IMR-90 (cell line): ENCODE measurements at regions not wholly inside any gene's neighbourhood (a gene's known extent, or its start where the extent isn't known, plus 50 kb on each side); places are given as distances from the start of the nearest gene placed in this dataset.

Experiments used
- ATAC-seq: fragments of 200-7000 bp; cut with Tn5 transposase; 2 replicates; pipeline ENCODE4 v1.9.1; 2020; ENCODE audit warnings: low read depth, mild to moderate bottlenecking, moderate library complexity
- BruUV-seq: library from RNA; stranded (reverse); fragments of 400-500 nt; replicated peaks from 2 replicates; lab custom pipeline; 2021; lab: Mats Ljungman, UMichigan
- CTCF ChIA-PET: fragments of 300-600 bp; formaldehyde crosslinking; extraction: SDS; loops from one replicate; lab custom pipeline; 2021; ENCODE audit warnings: antibody characterized with exemption; lab: Yijun Ruan, JAX
- POLR2A ChIA-PET: fragments of 300-600 bp; sonication (Branson Sonifier 250); formaldehyde crosslinking; loops from one replicate; lab custom pipeline; 2022; ENCODE audit warnings: antibody characterized with exemption; ENCODE audit not compliant: unreplicated experiment; lab: Charles Lee
- DNase-seq: peaks from one replicate; pipeline ENCODE4 v3.0.0; 2013
- H2AFZ ChIP-seq: replicated peaks from 2 replicates; pipeline ENCODE3; 2013; ENCODE audit warnings: low read length, mild to moderate bottlenecking; ENCODE audit not compliant: poor library complexity
- H2AK5ac ChIP-seq: 2 replicates; pipeline ENCODE4 v1.6.1; 2013; ENCODE audit warnings: low read depth, low read length, inconsistent platforms
- H2AK9ac ChIP-seq: replicated peaks from 2 replicates; pipeline ENCODE3; 2013; ENCODE audit warnings: mild to moderate bottlenecking, low read depth, low read length, moderate library complexity; ENCODE audit not compliant: poor library complexity
- H2BK120ac ChIP-seq: 2 replicates; pipeline ENCODE4 v1.6.1; 2013; ENCODE audit warnings: low read depth, low read length, inconsistent platforms
- H2BK15ac ChIP-seq: 3 replicates; pipeline ENCODE4 v1.6.1; 2013; ENCODE audit warnings: low read depth, low read length, inconsistent platforms
- H2BK20ac ChIP-seq: 2 replicates; pipeline ENCODE4 v1.6.1; 2013; ENCODE audit warnings: low read depth, mild to moderate bottlenecking, inconsistent platforms, low read length, moderate library complexity
- H2BK5ac ChIP-seq: 2 replicates; pipeline ENCODE4 v1.6.1; 2013; ENCODE audit warnings: mild to moderate bottlenecking, low read depth, low read length, inconsistent platforms; ENCODE audit not compliant: poor library complexity, severe bottlenecking
- H3K14ac ChIP-seq: replicated peaks from 2 replicates; pipeline ENCODE4 v1.6.1; 2013; ENCODE audit warnings: low read depth, low read length, inconsistent platforms
- H3K18ac ChIP-seq: 2 replicates; pipeline ENCODE4 v1.6.1; 2013; ENCODE audit warnings: low read depth, low read length, control low read depth
- H3K23ac ChIP-seq: 2 replicates; pipeline ENCODE4 v1.6.1; 2013; ENCODE audit warnings: low read depth, low read length, inconsistent platforms
- H3K27ac ChIP-seq: 2 replicates; pipeline ENCODE4 v1.5.1; 2013; ENCODE audit warnings: mild to moderate bottlenecking, control low read depth, low read length; ENCODE audit not compliant: insufficient read depth
- H3K27me3 ChIP-seq: 2 replicates; pipeline ENCODE4 v1.6.1; 2013; ENCODE audit warnings: low read length; ENCODE audit not compliant: control insufficient read depth, insufficient read depth
- H3K36me3 ChIP-seq: 2 replicates; pipeline ENCODE4 v1.6.1; 2013; ENCODE audit warnings: low read length, mixed read lengths; ENCODE audit not compliant: control insufficient read depth, insufficient read depth
- H3K4ac ChIP-seq: 2 replicates; pipeline ENCODE4 v1.6.1; 2013; ENCODE audit warnings: low read depth, low read length, inconsistent platforms
- H3K4me1 ChIP-seq: 2 replicates; pipeline ENCODE4 v1.6.1; 2013; ENCODE audit warnings: low read length, mixed read lengths; ENCODE audit not compliant: control insufficient read depth, insufficient read depth
- H3K4me2 ChIP-seq: 2 replicates; pipeline ENCODE4 v1.6.1; 2013; ENCODE audit warnings: low read depth, mild to moderate bottlenecking, control low read depth, low read length, moderate library complexity
- H3K4me3 ChIP-seq: 2 replicates; pipeline ENCODE4 v1.5.1; 2013; ENCODE audit warnings: low read depth, mild to moderate bottlenecking, control low read depth, low read length, moderate library complexity; ENCODE audit not compliant: insufficient read depth
- H3K56ac ChIP-seq: 2 replicates; pipeline ENCODE4 v1.6.1; 2013; ENCODE audit warnings: low read length, inconsistent platforms; ENCODE audit not compliant: insufficient read depth; ENCODE audit errors: extremely low read depth
- H3K79me1 ChIP-seq, 2 experiments: 2 replicates each; pipeline ENCODE4 v1.6.1; 2013; ENCODE audit warnings: low read length in 2 of 2, inconsistent platforms in 1 of 2, low read depth in 1 of 2
- H3K9ac ChIP-seq: 2 replicates; pipeline ENCODE4 v1.6.1; 2013; ENCODE audit warnings: low read depth, low read length, control low read depth
- H3K9me1 ChIP-seq: 2 replicates; pipeline ENCODE4 v1.6.1; 2013; ENCODE audit warnings: low read length, inconsistent platforms; ENCODE audit not compliant: insufficient read depth
- H3K9me3 ChIP-seq: 2 replicates; pipeline ENCODE4 v1.6.1; 2013; ENCODE audit warnings: low read length; ENCODE audit not compliant: control insufficient read depth, insufficient read depth
- H4K20me1 ChIP-seq: 2 replicates; pipeline ENCODE4 v1.6.1; 2013; ENCODE audit warnings: low read length, inconsistent platforms; ENCODE audit not compliant: insufficient read depth
- H4K5ac ChIP-seq: 2 replicates; pipeline ENCODE4 v1.6.1; 2013; ENCODE audit warnings: mild to moderate bottlenecking, low read depth, low read length, control low read depth
- H4K8ac ChIP-seq, 2 experiments: 2 replicates each; pipeline ENCODE4 v1.6.1; 2013; ENCODE audit warnings: low read depth in 2 of 2, low read length in 2 of 2, control low read depth in 1 of 2, inconsistent platforms in 1 of 2
- H4K91ac ChIP-seq: 2 replicates; pipeline ENCODE4 v1.6.1; 2013; ENCODE audit warnings: low read depth, low read length, inconsistent platforms; ENCODE audit not compliant: insufficient read depth
- CEBPB ChIP-seq: IDR thresholded peaks from 2 replicates; pipeline ENCODE4 v1.6.1; 2012; ENCODE audit warnings: low read depth, low read length, improper control_type of control experiment
- FOS ChIP-seq: fragments of 150-350 bp; IDR thresholded peaks from 2 replicates; pipeline ENCODE4 v1.6.1; 2016; ENCODE audit warnings: low read depth, low read length
- MAZ ChIP-seq: IDR thresholded peaks from 2 replicates; pipeline ENCODE4 v1.6.1; 2012; ENCODE audit warnings: low read depth, mild to moderate bottlenecking, low read length, improper control_type of control experiment, moderate library complexity, borderline replicate concordance
- MXI1 ChIP-seq: IDR thresholded peaks from 2 replicates; pipeline ENCODE4 v1.6.1; 2012; ENCODE audit warnings: low read depth, mild to moderate bottlenecking, low read length, moderate library complexity, borderline replicate concordance
- NFE2L2 ChIP-seq: fragments of 150-350 bp; IDR thresholded peaks from 2 replicates; pipeline ENCODE4 v1.6.1; 2016; ENCODE audit warnings: low read depth, mild to moderate bottlenecking, low read length
- RAD21 ChIP-seq: IDR thresholded peaks from 2 replicates; pipeline ENCODE4 v1.6.1; 2012; ENCODE audit warnings: low read length, improper control_type of control experiment
- RFX5 ChIP-seq: IDR thresholded peaks from 2 replicates; pipeline ENCODE4 v1.8.0; 2012; ENCODE audit warnings: low read depth, mild to moderate bottlenecking, low read length, moderate library complexity
- SMC3 ChIP-seq: fragments of 150-350 bp; IDR thresholded peaks from 2 replicates; pipeline ENCODE4 v1.6.1; 2016; ENCODE audit warnings: low read depth, mild to moderate bottlenecking, antibody characterized with exemption, low read length, moderate library complexity
- WGBS, 2 experiments: methylation state at CpG; one replicate each; pipeline versions ENCODE4 v1.1.5 to v1.1.7; 2013; ENCODE audit warnings: missing lambda C conversion rate in 2 of 2; ENCODE audit not compliant: insufficient read length in 1 of 2; ENCODE audit errors: extremely low coverage in 2 of 2; 5-methylcytosine and 5-hydroxymethylcytosine counted together
- dilution Hi-C: fragments of 300-500 bp; cut with HindIII; formaldehyde crosslinking; loops from one replicate; pipeline ENCODE4 v1.14.3; 2018; ENCODE audit warnings: low sequenced_read_pairs; ENCODE audit not compliant: unreplicated experiment
- in situ Hi-C: fragments of 300-500 bp; cut with MboI; formaldehyde crosslinking; loops from 3 replicates; pipeline ENCODE4 v1.14.3; 2019; ENCODE audit warnings: low sequenced_read_pairs, inconsistent platforms, mixed read lengths
- intact Hi-C: fragments of 100-400 bp; cut with micrococcal nuclease; formaldehyde crosslinking; loops from 2 replicates; pipeline ENCODE4 v1.10.0; 2022
- TF ChIP-seq, protein P1 (sequence below): conservative IDR thresholded peaks from 2 replicates; pipeline ENCODE4 v1.5.1; 2012; ENCODE audit warnings: mild to moderate bottlenecking, low read depth, low read length, improper control_type of control experiment
- TF ChIP-seq, protein P2 (sequence below): fragments of 150-350 bp; IDR thresholded peaks from 2 replicates; pipeline ENCODE4 v1.6.1; 2016; ENCODE audit warnings: low read depth, mild to moderate bottlenecking, low read length, moderate library complexity, borderline replicate concordance

DNA sequence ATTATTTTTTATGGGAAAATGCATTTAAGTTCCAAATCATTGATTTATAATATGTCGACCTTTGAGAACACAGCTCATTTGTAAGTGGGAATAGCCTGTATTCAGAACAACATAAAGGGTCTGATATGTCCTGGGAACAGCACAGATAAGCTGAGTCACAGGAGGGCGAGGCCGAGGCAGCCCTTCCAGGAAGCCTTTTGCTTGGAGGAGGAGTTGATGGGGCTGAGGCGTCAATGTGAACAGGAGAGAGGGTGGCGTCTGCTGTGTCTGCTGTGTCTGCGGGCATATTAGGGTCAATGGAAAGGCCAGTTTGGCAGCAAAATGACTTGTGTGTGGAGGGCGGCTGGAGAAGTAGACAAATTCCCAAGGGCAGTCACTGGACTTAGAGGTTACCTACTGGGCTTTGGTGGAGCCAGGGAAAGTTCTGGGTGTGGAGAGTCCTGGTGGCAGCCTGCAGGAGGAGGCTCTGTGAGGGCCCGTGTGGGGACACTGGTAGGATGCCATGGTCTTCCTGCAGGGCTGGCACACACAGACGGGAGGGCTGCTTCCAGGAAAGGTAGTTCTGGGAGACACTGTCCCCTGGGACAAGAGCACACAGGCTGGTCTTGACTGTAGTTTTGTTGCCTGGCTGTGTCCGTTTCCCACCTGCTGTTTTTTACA is 128.1 kb downstream of the GLI2 start:
- in situ Hi-C loops (no loop called here), intact Hi-C loops (no loop called here), dilution Hi-C loops (no loop called here)
- peak overlapping the region; percentile 43 for H2BK5ac ChIP-seq
- no peak overlapping the region for H2BK15ac ChIP-seq
- ATAC-seq (no peak; the same call in 1 of the 2 replicates), DNase-seq (peak; percentile 67)
- ChIA-PET POLR2A (no interaction called here), CTCF (interaction anchor here (0.6 kb wide), 1 partner anchor 231 kb away, joined by 4 read pairs; no protein-coding TSS in a partner anchor)
- peak overlapping the region; percentile 73 for H2AK5ac ChIP-seq
- H3K9me1 ChIP-seq = peaks cover 72% of the 10 kb centered on the region
- peaks cover 51% of the 10 kb centered on the region for H3K4me1 ChIP-seq
- peaks cover 79% of the 10 kb centered on the region for H4K20me1 ChIP-seq
- no TSS peak for BruUV-seq
- H2AFZ ChIP-seq = peak overlapping the region; percentile 27
- H3K79me1 ChIP-seq = peaks cover 49 to 95% of the 10 kb centered on the region in 2 experiments
- peak overlapping the region; percentile 25; the same call in 1 of the 2 replicates for H2BK20ac ChIP-seq
- H3K4me2 ChIP-seq = no peak overlapping the region
- H3K23ac ChIP-seq = peak overlapping the region; percentile 45; the same call in 1 of the 2 replicates
- peak overlapping the region; percentile 45; the same call in 1 of the 2 replicates for H3K14ac ChIP-seq
- H3K4me3 ChIP-seq = no peak overlapping the region
- TF ChIP-seq FOS = peak; percentile 37; the same call in 1 of the 2 replicates
- TF ChIP-seq MAZ = no peak
- TF ChIP-seq CEBPB = no peak
- TF ChIP-seq RFX5 = no peak
- peak; percentile 71; the same call in 1 of the 2 replicates for TF ChIP-seq NFE2L2
- TF ChIP-seq, protein P1, sequence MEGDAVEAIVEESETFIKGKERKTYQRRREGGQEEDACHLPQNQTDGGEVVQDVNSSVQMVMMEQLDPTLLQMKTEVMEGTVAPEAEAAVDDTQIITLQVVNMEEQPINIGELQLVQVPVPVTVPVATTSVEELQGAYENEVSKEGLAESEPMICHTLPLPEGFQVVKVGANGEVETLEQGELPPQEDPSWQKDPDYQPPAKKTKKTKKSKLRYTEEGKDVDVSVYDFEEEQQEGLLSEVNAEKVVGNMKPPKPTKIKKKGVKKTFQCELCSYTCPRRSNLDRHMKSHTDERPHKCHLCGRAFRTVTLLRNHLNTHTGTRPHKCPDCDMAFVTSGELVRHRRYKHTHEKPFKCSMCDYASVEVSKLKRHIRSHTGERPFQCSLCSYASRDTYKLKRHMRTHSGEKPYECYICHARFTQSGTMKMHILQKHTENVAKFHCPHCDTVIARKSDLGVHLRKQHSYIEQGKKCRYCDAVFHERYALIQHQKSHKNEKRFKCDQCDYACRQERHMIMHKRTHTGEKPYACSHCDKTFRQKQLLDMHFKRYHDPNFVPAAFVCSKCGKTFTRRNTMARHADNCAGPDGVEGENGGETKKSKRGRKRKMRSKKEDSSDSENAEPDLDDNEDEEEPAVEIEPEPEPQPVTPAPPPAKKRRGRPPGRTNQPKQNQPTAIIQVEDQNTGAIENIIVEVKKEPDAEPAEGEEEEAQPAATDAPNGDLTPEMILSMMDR = no peak
- TF ChIP-seq, protein P2, sequence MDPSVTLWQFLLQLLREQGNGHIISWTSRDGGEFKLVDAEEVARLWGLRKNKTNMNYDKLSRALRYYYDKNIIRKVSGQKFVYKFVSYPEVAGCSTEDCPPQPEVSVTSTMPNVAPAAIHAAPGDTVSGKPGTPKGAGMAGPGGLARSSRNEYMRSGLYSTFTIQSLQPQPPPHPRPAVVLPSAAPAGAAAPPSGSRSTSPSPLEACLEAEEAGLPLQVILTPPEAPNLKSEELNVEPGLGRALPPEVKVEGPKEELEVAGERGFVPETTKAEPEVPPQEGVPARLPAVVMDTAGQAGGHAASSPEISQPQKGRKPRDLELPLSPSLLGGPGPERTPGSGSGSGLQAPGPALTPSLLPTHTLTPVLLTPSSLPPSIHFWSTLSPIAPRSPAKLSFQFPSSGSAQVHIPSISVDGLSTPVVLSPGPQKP = no peak
- no peak for TF ChIP-seq SMC3
- no peak for TF ChIP-seq MXI1
- no peak for TF ChIP-seq RAD21
- no peak overlapping the region for H3K56ac ChIP-seq
- peak overlapping the region; percentile 22; the same call in 1 of the 2 replicates for H3K27ac ChIP-seq
- no peaks in the 10 kb centered on the region for H3K9me3 ChIP-seq
- peak overlapping the region; percentile 69 for H3K4ac ChIP-seq
- H3K27me3 ChIP-seq = no peaks in the 10 kb centered on the region
- 87% methylated on average over 3 of the region's 10 CpGs; no CpG with 5 or more reads in 1 of the 2 experiments for WGBS, 2 experiments
- no peak overlapping the region for H3K18ac ChIP-seq
- H4K5ac ChIP-seq = no peak overlapping the region
- H2AK9ac ChIP-seq = peak overlapping the region; percentile 92
- peaks cover 2% of the 10 kb centered on the region; the same call in 1 of the 2 replicates for H3K36me3 ChIP-seq
- no peak overlapping the region for H3K9ac ChIP-seq
- H2BK120ac ChIP-seq = peak overlapping the region; percentile 63
- peak overlapping the region in 1 of 2 experiments; percentile 35; a peak in 1 of 4 replicates for H4K8ac ChIP-seq
- peak overlapping the region; percentile 35 for H4K91ac ChIP-seq
